ENCODE measurements at regions not wholly inside any gene's neighbourhood (a gene's known extent, or its start where the extent isn't known, plus 50 kb on each side); places are given as distances from the start of the nearest gene placed in this dataset.

GRCh38 chr11:80533463-80533862 is 1092.6 kb upstream of the TENM4 start:
- Histone ChIP-seq H3K36me3 (ENCODE audit: control insufficient read depth, insufficient read depth, low read length) (no peaks in the 10 kb centered on the region), H3K9me3 (ENCODE audit: control insufficient read depth, insufficient read depth, low read length) (no peaks in the 10 kb centered on the region), H3K4me1 (ENCODE audit: control insufficient read depth, insufficient read depth, low read length) (no peaks in the 10 kb centered on the region), H3K27me3 (ENCODE audit: control insufficient read depth, insufficient read depth, low read length) (no peaks in the 10 kb centered on the region), H3K27ac (ENCODE audit: low read depth, low read length) (no peak overlapping the region), H3K4me3 (ENCODE audit: low read depth, low read length) (no peak overlapping the region)
- 100% methylated on average over 1 of the region's 1 CpG for WGBS (ENCODE audit: insufficient coverage)
- DNase-seq (ENCODE audit: low read depth in 4 of 6, low spot score in 6 of 6): no peak

- no peaks in the 10 kb centered on the region for H3K9me3 ChIP-seq (ENCODE audit: control insufficient read depth, insufficient read depth, low read length)
- DNase-seq (ENCODE audit: low read depth in 4 of 6, low spot score in 6 of 6): no peak
- H3K4me3 ChIP-seq (ENCODE audit: low read depth, low read length): no peak overlapping the region
- no peaks in the 10 kb centered on the region for H3K27me3 ChIP-seq (ENCODE audit: control insufficient read depth, insufficient read depth, low read length)
- WGBS (ENCODE audit: insufficient coverage): 92% methylated on average over 13 of the region's 21 CpGs
- H3K4me1 ChIP-seq (ENCODE audit: control insufficient read depth, insufficient read depth, low read length): no peaks in the 10 kb centered on the region
- H3K27ac ChIP-seq (ENCODE audit: low read depth, low read length): no peak overlapping the region
- no peaks in the 10 kb centered on the region for H3K36me3 ChIP-seq (ENCODE audit: control insufficient read depth, insufficient read depth, low read length)
Observed at GRCh38 chr11:80532633-80533232, 1091.9 kb upstream of the TENM4 start.

- Histone ChIP-seq H3K36me3 (ENCODE audit: control insufficient read depth, insufficient read depth, low read length) (no peaks in the 10 kb centered on the region), H3K4me3 (ENCODE audit: low read depth, low read length) (no peak overlapping the region), H3K4me1 (ENCODE audit: control insufficient read depth, insufficient read depth, low read length) (no peaks in the 10 kb centered on the region), H3K9me3 (ENCODE audit: control insufficient read depth, insufficient read depth, low read length) (no peaks in the 10 kb centered on the region), H3K27ac (ENCODE audit: low read depth, low read length) (no peak overlapping the region), H3K27me3 (ENCODE audit: control insufficient read depth, insufficient read depth, low read length) (no peaks in the 10 kb centered on the region)
- DNase-seq (ENCODE audit: low read depth in 4 of 6, low spot score in 6 of 6): no peak
- no CpG with 5 or more reads among the region's 4 CpGs for WGBS (ENCODE audit: insufficient coverage)
Observed at GRCh38 chr11:80529726-80530125, 1088.9 kb upstream of the TENM4 start.

- no peak overlapping the region for H3K4me3 ChIP-seq (ENCODE audit: low read depth, low read length)
- no peak for DNase-seq (ENCODE audit: low read depth in 4 of 6, low spot score in 6 of 6)
- WGBS (ENCODE audit: insufficient coverage): 69% methylated on average over 2 of the region's 4 CpGs
- no peaks in the 10 kb centered on the region for H3K36me3 ChIP-seq (ENCODE audit: control insufficient read depth, insufficient read depth, low read length)
- no peaks in the 10 kb centered on the region for H3K9me3 ChIP-seq (ENCODE audit: control insufficient read depth, insufficient read depth, low read length)
- H3K27ac ChIP-seq (ENCODE audit: low read depth, low read length): no peak overlapping the region
- H3K27me3 ChIP-seq (ENCODE audit: control insufficient read depth, insufficient read depth, low read length): no peaks in the 10 kb centered on the region
- H3K4me1 ChIP-seq (ENCODE audit: control insufficient read depth, insufficient read depth, low read length): no peaks in the 10 kb centered on the region
Observed at GRCh38 chr11:80525663-80526405, 1085.0 kb upstream of the TENM4 start.

GRCh38 chr11:80524349-80524748 is 1083.5 kb upstream of the TENM4 start:
- Histone ChIP-seq H3K9me3 (ENCODE audit: control insufficient read depth, insufficient read depth, low read length) (no peaks in the 10 kb centered on the region), H3K4me1 (ENCODE audit: control insufficient read depth, insufficient read depth, low read length) (peaks cover 3% of the 10 kb centered on the region), H3K36me3 (ENCODE audit: control insufficient read depth, insufficient read depth, low read length) (no peaks in the 10 kb centered on the region), H3K27me3 (ENCODE audit: control insufficient read depth, insufficient read depth, low read length) (no peaks in the 10 kb centered on the region), H3K4me3 (ENCODE audit: low read depth, low read length) (no peak overlapping the region), H3K27ac (ENCODE audit: low read depth, low read length) (no peak overlapping the region)
- WGBS (ENCODE audit: insufficient coverage): no CpG with 5 or more reads among the region's 4 CpGs
- no peak for DNase-seq (ENCODE audit: low read depth in 4 of 6, low spot score in 6 of 6)

GRCh38 chr11:80523057-80523456 is 1082.2 kb upstream of the TENM4 start:
- no peak overlapping the region for H3K27ac ChIP-seq (ENCODE audit: low read depth, low read length)
- no peak for DNase-seq (ENCODE audit: low read depth in 4 of 6, low spot score in 6 of 6)
- no peaks in the 10 kb centered on the region for H3K27me3 ChIP-seq (ENCODE audit: control insufficient read depth, insufficient read depth, low read length)
- no peak overlapping the region for H3K4me3 ChIP-seq (ENCODE audit: low read depth, low read length)
- no CpG with 5 or more reads among the region's 1 CpG for WGBS (ENCODE audit: insufficient coverage)
- H3K9me3 ChIP-seq (ENCODE audit: control insufficient read depth, insufficient read depth, low read length): no peaks in the 10 kb centered on the region
- H3K36me3 ChIP-seq (ENCODE audit: control insufficient read depth, insufficient read depth, low read length): no peaks in the 10 kb centered on the region
- peaks cover 3% of the 10 kb centered on the region for H3K4me1 ChIP-seq (ENCODE audit: control insufficient read depth, insufficient read depth, low read length)

GRCh38 chr11:80521592-80521991 is 1080.8 kb upstream of the TENM4 start:
- Histone ChIP-seq H3K9me3 (ENCODE audit: control insufficient read depth, insufficient read depth, low read length) (no peaks in the 10 kb centered on the region), H3K4me3 (ENCODE audit: low read depth, low read length) (no peak overlapping the region), H3K27ac (ENCODE audit: low read depth, low read length) (no peak overlapping the region), H3K4me1 (ENCODE audit: control insufficient read depth, insufficient read depth, low read length) (peaks cover 3% of the 10 kb centered on the region), H3K36me3 (ENCODE audit: control insufficient read depth, insufficient read depth, low read length) (no peaks in the 10 kb centered on the region), H3K27me3 (ENCODE audit: control insufficient read depth, insufficient read depth, low read length) (no peaks in the 10 kb centered on the region)
- 77% methylated on average over 3 of the region's 3 CpGs for WGBS (ENCODE audit: insufficient coverage)
- DNase-seq (ENCODE audit: low read depth in 4 of 6, low spot score in 6 of 6): no peak

GRCh38 chr11:80520507-80520887 is 1079.7 kb upstream of the TENM4 start:
- 14% methylated on average over 1 of the region's 2 CpGs for WGBS (ENCODE audit: insufficient coverage)

GRCh38 chr11:80519596-80520506 is 1079.0 kb upstream of the TENM4 start:
- Histone ChIP-seq H3K4me3 (ENCODE audit: low read depth, low read length) (no peak overlapping the region), H3K36me3 (ENCODE audit: control insufficient read depth, insufficient read depth, low read length) (no peaks in the 10 kb centered on the region), H3K27ac (ENCODE audit: low read depth, low read length) (no peak overlapping the region), H3K4me1 (ENCODE audit: control insufficient read depth, insufficient read depth, low read length) (peaks cover 3% of the 10 kb centered on the region), H3K9me3 (ENCODE audit: control insufficient read depth, insufficient read depth, low read length) (no peaks in the 10 kb centered on the region), H3K27me3 (ENCODE audit: control insufficient read depth, insufficient read depth, low read length) (no peaks in the 10 kb centered on the region)
- peak in 2 of 6 donors; percentile 30 to 43 for DNase-seq (ENCODE audit: low read depth in 4 of 6, low spot score in 6 of 6)
- WGBS (ENCODE audit: insufficient coverage): 31% methylated on average over 4 of the region's 7 CpGs

More at GRCh38 chr11:80520507-80520887, 1079.7 kb upstream of the TENM4 start:
- Histone ChIP-seq H3K36me3 (ENCODE audit: control insufficient read depth, insufficient read depth, low read length) (no peaks in the 10 kb centered on the region), H3K27me3 (ENCODE audit: control insufficient read depth, insufficient read depth, low read length) (no peaks in the 10 kb centered on the region), H3K4me3 (ENCODE audit: low read depth, low read length) (no peak overlapping the region), H3K9me3 (ENCODE audit: control insufficient read depth, insufficient read depth, low read length) (no peaks in the 10 kb centered on the region), H3K27ac (ENCODE audit: low read depth, low read length) (no peak overlapping the region), H3K4me1 (ENCODE audit: control insufficient read depth, insufficient read depth, low read length) (peaks cover 3% of the 10 kb centered on the region)
- DNase-seq (ENCODE audit: low read depth in 4 of 6, low spot score in 6 of 6): peak in 1 of 6 donors; percentile 38

All from spinal cord (tissue), 9 donors.